Stomach (tissue), 8 donors: ENCODE measurements at regions not wholly inside any gene's neighbourhood (a gene's known extent, or its start where the extent isn't known, plus 50 kb on each side); places are given as distances from the start of the nearest gene placed in this dataset.

Experiments used
- DNase-seq, 2 donors: peaks; one replicate each; pipeline versions ENCODE4 v3.0.0 to v3.0.0-alpha.2; 2013 to 2019
- H3K27ac ChIP-seq, 5 donors: fragments of 200-600 bp in 4 of 5; sonication (generic) in 4 of 5; one replicate each; pipeline ENCODE4 v1.5.1; 2013 to 2019; ENCODE audit warnings: mild to moderate bottlenecking in 1 of 5, moderate library complexity in 1 of 5
- H3K27me3 ChIP-seq, 3 donors: fragments of 200-600 bp; sonication (generic); one replicate each; pipeline ENCODE4 v1.5.1; 2017 to 2019; ENCODE audit warnings: mixed run types in 1 of 3
- H3K36me3 ChIP-seq, 4 donors: fragments of 200-600 bp; sonication (generic); 1 replicate in 3 of 4; 2 replicates in 1 of 4; pipeline ENCODE4 v1.5.1; 2016 to 2019
- H3K4me1 ChIP-seq, 4 donors: fragments of 200-600 bp; sonication (generic); one replicate each; pipeline ENCODE4 v1.5.1; 2016 to 2019
- H3K4me3 ChIP-seq, 4 donors: fragments of 200-600 bp; sonication (generic) in 3 of 4; one replicate each; pipeline ENCODE4 v1.5.1; 2016 to 2019; ENCODE audit warnings: mild to moderate bottlenecking in 1 of 4
- H3K9me3 ChIP-seq, 4 donors: fragments of 200-600 bp; sonication (generic); one replicate each; pipeline ENCODE4 v1.5.1; 2016 to 2019
- CTCF ChIP-seq, 7 experiments: fragments of 450-650 bp in 4 of 7; fragments of 200-600 bp in 3 of 7; sonication (generic) in 3 of 7; IDR thresholded peaks; one replicate each; pipeline ENCODE4 v1.5.1; 2016 to 2019; ENCODE audit warnings: antibody characterized with exemption in 7 of 7, control low read depth in 2 of 7, mild to moderate bottlenecking in 1 of 7
- EP300 ChIP-seq: sonication (generic); formaldehyde crosslinking; IDR thresholded peaks from one replicate; pipeline ENCODE4 v1.6.1; 2017; ENCODE audit warnings: antibody characterized with exemption
- POLR2A ChIP-seq, 4 donors: fragments of 450-650 bp; IDR thresholded peaks; one replicate each; pipeline ENCODE4 v1.6.1; 2016; ENCODE audit warnings: antibody characterized with exemption in 4 of 4, control low read depth in 2 of 4, mild to moderate bottlenecking in 1 of 4, moderate library complexity in 1 of 4
- POLR2AphosphoS5 ChIP-seq, 3 donors: sonication (generic); formaldehyde crosslinking; IDR thresholded peaks; one replicate each; pipeline ENCODE4 v1.6.1; 2016; ENCODE audit warnings: antibody characterized with exemption in 3 of 3
- WGBS, 5 donors: extraction: QIAGEN DNeasy Blood & Tissue Kit in 3 of 5; methylation state at CpG; one replicate each; pipeline versions ENCODE4 v1.1.5 to v1.1.7; 2013 to 2018; 5-methylcytosine and 5-hydroxymethylcytosine counted together
- intact Hi-C: fragments of 100-400 bp; cut with DNase I; formaldehyde crosslinking; loops from one replicate; pipeline ENCODE4 v1.15.1; 2023; ENCODE audit warnings: low total_unique reads
- donor health status: healthy with polysubstance abuse.
- donor health status: Bipolar disorder and iron deficiency.
- donor health status: healthy.

- TF ChIP-seq POLR2A (IDR thresholded peaks at IDR 0.05) = no peak
- TF ChIP-seq POLR2AphosphoS5 (IDR thresholded peaks at IDR 0.05) = no peak
- no peak for TF ChIP-seq EP300
- TF ChIP-seq CTCF (IDR thresholded peaks at IDR 0.05) = no peak
- WGBS, 5 donors = 63 to 83% (median 68%) methylated on average over 11 of the region's 11 CpGs
- H3K27ac ChIP-seq = no peak overlapping the region
- H3K9me3 ChIP-seq = no peaks in the 10 kb centered on the region
- intact Hi-C loops = no loop called here
- no peaks in the 10 kb centered on the region for H3K27me3 ChIP-seq
- no peak for DNase-seq
- H3K4me3 ChIP-seq = no peak overlapping the region
- no peaks in the 10 kb centered on the region for H3K4me1 ChIP-seq
- H3K36me3 ChIP-seq = no peaks in the 10 kb centered on the region
Measured at GRCh38 chr1:232252546-232253118, 377.3 kb downstream of the SIPA1L2 start.

DNA sequence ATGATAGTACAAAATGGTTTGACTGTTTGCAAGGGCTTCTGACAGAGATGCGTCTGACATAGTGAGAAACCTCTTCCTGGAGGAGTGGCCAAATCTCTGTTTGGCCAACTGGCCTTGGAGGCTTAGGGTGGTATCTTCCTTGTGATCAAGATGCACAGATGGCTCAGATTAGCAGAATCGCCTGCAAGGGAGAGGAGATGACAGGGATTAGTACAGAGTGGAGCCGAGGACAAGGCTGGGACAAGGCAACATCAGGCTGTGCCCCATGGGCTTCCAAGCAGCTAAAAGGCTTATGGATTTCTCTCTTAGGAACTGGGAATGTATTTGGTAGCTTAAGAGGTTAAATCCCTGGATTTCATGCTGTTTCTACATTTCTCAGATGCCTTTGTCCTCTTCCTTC, 379.1 kb downstream of the SIPA1L2 start:
- no peak for DNase-seq
- no peaks in the 10 kb centered on the region for H3K4me1 ChIP-seq
- H3K4me3 ChIP-seq = no peak overlapping the region
- H3K27me3 ChIP-seq = no peaks in the 10 kb centered on the region
- no peaks in the 10 kb centered on the region for H3K36me3 ChIP-seq
- TF ChIP-seq CTCF (IDR thresholded peaks at IDR 0.05) (no peak), POLR2A (IDR thresholded peaks at IDR 0.05) (no peak), EP300 (no peak), POLR2AphosphoS5 (IDR thresholded peaks at IDR 0.05) (no peak)
- H3K9me3 ChIP-seq = no peaks in the 10 kb centered on the region
- 70 to 82% (median 77%) methylated on average over 3 of the region's 3 CpGs for WGBS, 5 donors
- intact Hi-C loops = no loop called here
- H3K27ac ChIP-seq = no peak overlapping the region

DNA sequence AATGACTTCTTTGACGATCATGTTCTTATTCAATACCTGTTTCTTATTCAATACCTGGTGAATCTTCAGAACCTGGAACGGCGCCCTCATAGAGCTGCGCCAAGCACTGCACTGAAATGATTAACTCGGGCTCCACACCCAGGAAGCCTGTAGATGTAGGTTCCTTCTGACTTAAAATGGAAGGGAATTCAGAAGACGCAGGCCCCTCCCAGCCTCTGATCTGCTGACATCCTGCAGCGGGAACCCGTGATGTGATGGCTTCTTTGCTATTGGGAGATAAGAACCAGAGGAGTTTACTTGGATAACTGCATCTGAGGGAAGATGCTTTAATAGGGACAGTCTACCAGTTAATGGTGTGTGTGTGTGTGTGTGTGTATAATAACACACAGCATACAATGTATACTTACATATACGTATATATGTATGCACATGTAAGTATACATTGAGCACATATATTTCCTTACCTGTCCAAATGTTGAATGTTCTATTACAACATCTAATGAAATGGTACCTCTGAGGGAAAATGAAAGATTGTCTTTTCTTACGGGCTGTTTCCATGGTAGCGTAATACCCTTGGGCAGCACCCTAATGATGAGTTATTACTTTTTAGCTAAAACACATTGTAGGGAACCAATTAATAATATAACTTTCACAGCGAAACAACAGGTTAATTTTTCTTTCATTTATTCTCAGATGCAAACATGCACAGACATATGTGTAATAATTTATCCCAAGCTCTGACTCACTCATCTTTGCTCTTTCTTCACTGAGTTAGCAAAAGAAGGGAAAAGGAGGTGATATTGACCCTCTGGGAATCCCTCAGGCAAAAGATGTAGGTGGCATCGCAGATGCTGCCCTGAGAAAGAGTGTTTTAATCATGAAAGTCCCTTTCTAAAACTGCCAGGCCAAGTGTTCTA, 379.8 kb downstream of the SIPA1L2 start:
- TF ChIP-seq EP300 (no peak), POLR2AphosphoS5 (IDR thresholded peaks at IDR 0.05) (no peak), CTCF (IDR thresholded peaks at IDR 0.05) (no peak), POLR2A (IDR thresholded peaks at IDR 0.05) (no peak)
- Histone ChIP-seq H3K27me3 (no peaks in the 10 kb centered on the region), H3K4me1 (no peaks in the 10 kb centered on the region), H3K36me3 (no peaks in the 10 kb centered on the region), H3K4me3 (no peak overlapping the region), H3K9me3 (no peaks in the 10 kb centered on the region), H3K27ac (no peak overlapping the region)
- intact Hi-C loops = no loop called here
- 83 to 86% (median 84%) methylated on average over 13 of the region's 13 CpGs for WGBS, 5 donors
- DNase-seq = no peak

DNA sequence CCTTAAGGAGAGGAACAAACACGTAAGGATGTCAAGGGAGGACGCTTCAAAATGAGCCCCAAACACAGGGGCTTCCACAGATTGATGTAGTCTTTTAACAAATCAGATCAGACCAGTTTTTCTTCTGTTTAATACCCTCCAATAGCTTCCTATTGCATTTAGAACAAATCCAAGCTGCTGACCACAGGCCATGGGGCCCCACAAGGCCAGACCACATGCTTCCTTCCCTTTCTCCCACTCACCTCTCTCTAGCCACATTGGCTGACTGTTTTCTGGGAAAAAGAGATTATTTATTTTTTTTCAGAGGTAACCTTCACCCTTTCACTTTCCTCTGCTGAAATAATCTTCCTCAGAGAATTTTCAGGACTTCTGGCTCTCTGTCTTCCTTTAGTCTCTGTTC, 380.6 kb downstream of the SIPA1L2 start:
- H3K9me3 ChIP-seq = no peaks in the 10 kb centered on the region
- no peaks in the 10 kb centered on the region for H3K4me1 ChIP-seq
- intact Hi-C loops = no loop called here
- H3K36me3 ChIP-seq = no peaks in the 10 kb centered on the region
- 74 to 96% (median 80%) methylated on average over 2 of the region's 2 CpGs for WGBS, 5 donors
- no peak overlapping the region for H3K27ac ChIP-seq
- H3K4me3 ChIP-seq = no peak overlapping the region
- no peak for DNase-seq
- TF ChIP-seq POLR2AphosphoS5 (IDR thresholded peaks at IDR 0.05) (no peak), EP300 (no peak), POLR2A (IDR thresholded peaks at IDR 0.05) (no peak), CTCF (IDR thresholded peaks at IDR 0.05) (no peak)
- no peaks in the 10 kb centered on the region for H3K27me3 ChIP-seq
